T-helper 1 cell treated with Interleukin-12 subunit alpha and Interleukin-12 subunit beta and Interleukin-4 antibody, amounts not matched to agents 30 ng/mL and 1 ng/mL, for 36 hours (primary cell): ENCODE measurements at regions not wholly inside any gene's neighbourhood (a gene's known extent, or its start where the extent isn't known, plus 50 kb on each side); places are given as distances from the start of the nearest gene placed in this dataset.
"Not testable (repeated sequence)": the region's sequence is repeated elsewhere in the genome, so short reads cannot be mapped to it uniquely, and the experiment has no call there.

Experiments
- intact Hi-C: fragments of 100-400 bp; cut with micrococcal nuclease; formaldehyde crosslinking; loops from one replicate; pipeline ENCODE4 v1.15.1; 2024

- intact Hi-C loops = no loop called here
Observed at GRCh38 chr9:110076894-110077725, 130.8 kb downstream of the C9orf152 start.

GRCh38 chr9:110077925-110078324 is 130.0 kb downstream of the C9orf152 start:
- intact Hi-C loops = no loop called here

- intact Hi-C loops = no loop called here
Observed at GRCh38 chr9:110078604-110079003, 129.4 kb downstream of the C9orf152 start.

- intact Hi-C loops = loop anchor here (1.0 kb wide), 1 partner anchor 9 kb away; no protein-coding TSS in a partner anchor
Observed at GRCh38 chr9:110081395-110081794, 126.6 kb downstream of the C9orf152 start.

- intact Hi-C loops = no loop called here
Observed at GRCh38 chr9:110083866-110084265, 124.1 kb downstream of the C9orf152 start.

GRCh38 chr9:110086537-110086936 is 121.4 kb downstream of the C9orf152 start:
- intact Hi-C loops = no loop called here

GRCh38 chr9:110087605-110088004 is 120.4 kb downstream of the C9orf152 start:
- intact Hi-C loops = loop anchor here (1.0 to 2.0 kb wide), 4 partner anchors 13 to 61 kb away; no protein-coding TSS in a partner anchor

- intact Hi-C loops = loop anchor here (1.0 to 2.0 kb wide), 4 partner anchors 13 to 61 kb away; no protein-coding TSS in a partner anchor
Observed at GRCh38 chr9:110088099-110088498, 119.9 kb downstream of the C9orf152 start.

GRCh38 chr9:110089681-110090370 is 118.1 kb downstream of the C9orf152 start:
- intact Hi-C loops = loop anchor here (2.0 kb wide), 3 partner anchors 13 to 59 kb away; no protein-coding TSS in a partner anchor

- intact Hi-C loops = no loop called here
Observed at GRCh38 chr9:110092792-110093191, 115.2 kb downstream of the C9orf152 start.

- intact Hi-C loops = no loop called here
Observed at GRCh38 chr9:110093417-110093816, 114.5 kb downstream of the C9orf152 start.

- intact Hi-C loops = no loop called here
Observed at GRCh38 chr9:110093871-110094270, 114.1 kb downstream of the C9orf152 start.

GRCh38 chr9:110095161-110095595 is 112.8 kb downstream of the C9orf152 start:
- intact Hi-C loops = no loop called here

- intact Hi-C loops = no loop called here
Observed at GRCh38 chr9:110095776-110096175, 112.2 kb downstream of the C9orf152 start.

GRCh38 chr9:110096674-110097073 is 111.3 kb downstream of the C9orf152 start:
- intact Hi-C loops = not testable (repeated sequence)

GRCh38 chr9:110099236-110100095 is 108.5 kb downstream of the C9orf152 start:
- intact Hi-C loops = no loop called here

GRCh38 chr9:110101531-110102161 is 106.3 kb downstream of the C9orf152 start:
- intact Hi-C loops = loop anchor here (2.0 kb wide), 1 partner anchor 13 kb away; no protein-coding TSS in a partner anchor

- intact Hi-C loops = loop anchor here (2.0 kb wide), 1 partner anchor 14 kb away; no protein-coding TSS in a partner anchor
Observed at GRCh38 chr9:110103257-110103656, 104.7 kb downstream of the C9orf152 start.

- intact Hi-C loops = no loop called here
Observed at GRCh38 chr9:110104261-110104809, 103.6 kb downstream of the C9orf152 start.

GRCh38 chr9:110105107-110105506 is 102.9 kb downstream of the C9orf152 start:
- intact Hi-C loops = no loop called here
